ENCODE measurements at regions not wholly inside any gene's neighbourhood (a gene's known extent, or its start where the extent isn't known, plus 50 kb on each side); places are given as distances from the start of the nearest gene placed in this dataset.

- peak; percentile 28 for DNase-seq
Observed at GRCh38 chr10:6305401-6306321, 102.9 kb downstream of the PFKFB3 start.

DNA sequence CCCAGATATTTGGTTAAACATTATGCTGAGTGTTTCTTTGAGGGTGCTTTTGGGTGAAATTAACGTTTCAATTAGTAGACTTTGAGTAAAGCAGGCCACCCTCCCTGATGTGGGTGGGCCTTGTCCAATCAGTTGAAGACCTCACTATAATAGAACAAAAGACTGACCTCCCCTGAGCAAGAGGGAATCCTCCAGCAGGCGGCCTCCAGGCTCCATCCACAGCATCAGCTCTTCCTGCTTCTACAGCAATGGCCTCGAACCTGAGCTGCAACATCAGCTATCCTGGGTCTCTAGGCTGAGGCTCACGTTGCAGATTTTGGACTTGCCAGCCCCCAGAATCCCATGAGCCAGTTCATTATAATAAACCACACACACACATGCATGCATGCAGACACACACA lies 104.2 kb downstream of the PFKFB3 start:
- no peak for DNase-seq

DNA sequence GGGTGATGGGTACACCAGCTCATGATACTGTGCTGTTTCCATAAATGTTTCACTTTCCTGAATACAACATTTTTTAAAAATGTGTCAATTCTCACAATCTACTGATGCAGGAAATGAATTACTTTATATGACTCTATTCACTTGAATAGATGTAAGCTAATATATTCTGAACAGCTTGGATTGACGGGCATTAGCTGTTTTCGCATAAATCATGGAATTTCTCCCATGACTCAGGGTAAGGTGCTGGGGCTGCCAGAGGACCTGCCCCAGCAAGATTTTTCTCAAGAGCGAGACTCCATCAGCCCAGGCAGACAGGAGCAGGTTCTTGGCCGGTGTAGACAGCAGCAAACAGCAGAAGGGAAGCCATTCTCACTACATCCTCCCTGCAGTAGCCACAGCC lies 107.1 kb downstream of the PFKFB3 start:
- no peak for DNase-seq

GRCh38 chr10:6310977-6311376 lies 108.2 kb downstream of the PFKFB3 start:
- DNase-seq = no peak

GRCh38 chr10:6311700-6312330 lies 109.1 kb downstream of the PFKFB3 start:
- no peak for DNase-seq

DNA sequence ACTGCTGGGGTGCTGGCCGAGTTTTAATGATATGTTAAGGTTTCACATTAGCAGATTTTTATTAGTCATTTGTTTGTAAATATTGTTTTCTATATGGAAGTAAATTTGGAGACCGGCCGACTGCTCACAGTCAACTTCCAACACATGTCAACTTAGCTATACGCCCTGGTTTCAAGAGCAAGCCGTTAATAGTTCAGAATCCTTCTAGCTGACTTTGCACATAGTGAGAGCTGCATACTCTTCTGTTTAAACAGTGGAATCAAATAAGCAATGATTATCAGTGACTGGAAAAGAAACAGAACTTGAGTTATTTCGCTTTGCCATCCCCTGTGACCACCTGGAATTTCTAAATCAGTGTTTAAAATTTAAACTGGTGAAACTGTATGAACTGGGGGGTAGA lies 109.9 kb downstream of the PFKFB3 start:
- no peak for DNase-seq

GRCh38 chr10:6313111-6313895 lies 110.6 kb downstream of the PFKFB3 start:
- no peak for DNase-seq

DNA sequence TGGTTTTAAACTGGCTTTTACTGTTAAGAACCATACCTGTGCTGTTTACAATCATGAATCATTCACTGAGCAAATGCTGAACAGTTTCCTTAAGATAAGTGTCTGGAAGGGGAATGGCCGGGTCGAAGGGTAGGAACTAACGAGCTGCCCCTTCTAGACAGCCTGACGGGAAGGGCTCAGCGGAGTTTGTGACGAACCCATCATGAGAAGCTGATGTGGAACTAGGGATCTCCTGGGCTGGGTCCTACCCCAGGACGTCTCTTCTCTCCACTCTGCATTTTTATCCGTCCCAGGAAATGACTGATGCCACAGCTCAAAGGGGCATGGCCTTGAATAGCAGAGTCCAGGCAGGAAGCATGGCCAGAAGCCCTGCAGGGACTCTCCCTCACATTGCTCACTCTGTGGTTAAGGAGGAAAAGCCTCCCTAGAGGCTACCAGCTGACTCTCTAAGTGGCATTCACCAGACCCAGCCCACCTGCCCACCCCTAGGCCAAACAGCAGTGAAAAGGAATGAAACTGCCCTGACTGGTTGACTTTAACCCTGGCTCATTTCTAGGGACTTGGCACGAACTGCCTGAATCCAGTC lies 112.0 kb downstream of the PFKFB3 start:
- DNase-seq = no peak

DNA sequence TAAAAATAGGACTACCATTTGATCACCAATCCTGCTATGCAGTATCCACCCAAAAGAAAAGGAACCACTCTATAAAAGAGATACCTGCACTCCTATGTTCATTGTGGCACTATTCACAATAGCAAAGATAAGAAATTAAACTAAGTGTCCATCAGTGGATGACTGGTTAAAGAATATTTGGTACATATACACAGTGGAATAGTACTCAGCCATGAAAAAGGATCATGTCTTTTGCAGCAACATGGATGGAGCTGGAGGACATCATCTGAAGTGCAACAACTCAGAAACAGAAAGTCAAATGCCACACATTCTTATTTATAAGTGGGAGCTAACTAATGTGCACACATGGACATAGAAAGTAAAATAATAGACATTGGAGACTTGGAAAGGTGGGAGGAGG lies 116.4 kb downstream of the PFKFB3 start:
- no peak for DNase-seq

- no peak for DNase-seq
Observed at GRCh38 chr10:6320320-6321010, 117.7 kb downstream of the PFKFB3 start.

GRCh38 chr10:6321880-6322279 lies 119.1 kb downstream of the PFKFB3 start:
- no peak for DNase-seq

- no peak for DNase-seq
Observed at GRCh38 chr10:6322805-6323204, 120.1 kb downstream of the PFKFB3 start.

DNA sequence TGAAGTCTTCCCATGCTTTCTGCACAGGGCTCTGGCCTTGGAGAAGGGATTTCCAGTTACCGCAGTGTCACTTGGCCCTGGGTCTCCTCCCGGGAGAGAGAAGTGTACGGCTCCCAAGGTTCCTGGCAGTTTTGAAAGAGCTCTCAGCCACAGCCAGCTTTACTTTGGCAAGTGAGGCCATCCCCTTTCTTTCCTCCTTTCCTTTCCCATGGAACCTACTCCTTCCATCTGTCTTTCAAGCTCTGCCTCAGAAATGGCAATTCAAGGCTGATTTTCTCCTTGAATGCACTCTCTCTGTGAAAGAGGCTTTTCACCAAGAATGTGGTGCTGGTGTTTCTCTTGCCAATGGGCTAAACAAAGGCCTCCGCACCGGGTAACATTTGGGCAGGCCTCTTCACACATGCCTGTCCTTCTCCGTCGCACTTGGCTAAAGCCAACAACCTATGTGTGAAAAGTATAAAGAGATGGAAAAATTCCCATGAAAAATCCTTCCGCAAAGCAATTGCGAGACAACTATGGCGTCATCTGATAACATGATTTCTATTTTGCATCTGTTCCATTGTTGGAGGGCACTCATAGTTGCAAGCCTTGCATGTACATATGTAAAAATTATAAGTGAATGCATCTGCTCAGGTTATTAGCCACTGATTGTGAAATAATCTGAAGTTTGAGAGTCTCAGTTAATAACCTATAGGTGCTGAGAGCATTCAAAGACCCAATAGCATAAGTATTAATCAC lies 125.4 kb downstream of the PFKFB3 start:
- DNase-seq = no peak

DNA sequence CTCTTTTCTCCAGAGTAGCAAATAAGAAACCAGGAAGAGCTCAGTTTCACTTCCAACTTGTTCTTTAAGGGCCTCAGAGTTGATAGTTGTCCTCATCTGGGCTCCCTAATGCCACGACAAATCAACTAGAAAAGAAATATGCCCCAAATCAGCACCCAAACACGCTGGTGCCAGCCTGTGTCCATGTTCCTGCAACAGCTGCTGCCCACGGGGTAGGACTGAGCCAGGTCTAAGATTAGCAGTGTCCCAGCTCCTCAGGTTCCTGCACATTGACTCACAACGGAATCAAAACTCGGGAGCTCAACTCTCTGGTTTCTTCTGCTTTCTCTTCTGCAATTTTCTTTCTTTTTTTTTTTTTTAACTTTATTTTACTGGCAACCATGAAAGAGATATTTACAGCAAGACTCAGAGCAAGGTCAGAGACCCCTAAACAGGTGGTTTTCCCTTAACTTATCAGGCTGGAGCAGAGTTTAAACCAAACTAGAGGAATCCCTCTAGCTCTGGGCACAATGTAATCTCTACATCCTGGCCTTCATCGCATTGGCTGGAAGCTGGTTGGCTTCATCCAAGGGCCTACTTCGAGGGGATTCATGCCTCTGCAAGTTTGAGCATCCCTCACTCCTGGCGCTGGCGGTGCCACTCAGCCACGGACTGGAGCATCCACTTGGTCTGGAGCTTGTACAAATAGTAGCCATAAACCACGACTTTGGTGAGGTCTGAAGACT lies 126.1 kb downstream of the PFKFB3 start:
- DNase-seq = no peak

GRCh38 chr10:6333086-6333485 lies 130.4 kb downstream of the PFKFB3 start:
- DNase-seq = no peak

GRCh38 chr10:6333973-6334372 lies 131.2 kb downstream of the PFKFB3 start:
- DNase-seq = no peak

GRCh38 chr10:6336016-6336415 lies 133.3 kb downstream of the PFKFB3 start:
- DNase-seq = no peak

DNA sequence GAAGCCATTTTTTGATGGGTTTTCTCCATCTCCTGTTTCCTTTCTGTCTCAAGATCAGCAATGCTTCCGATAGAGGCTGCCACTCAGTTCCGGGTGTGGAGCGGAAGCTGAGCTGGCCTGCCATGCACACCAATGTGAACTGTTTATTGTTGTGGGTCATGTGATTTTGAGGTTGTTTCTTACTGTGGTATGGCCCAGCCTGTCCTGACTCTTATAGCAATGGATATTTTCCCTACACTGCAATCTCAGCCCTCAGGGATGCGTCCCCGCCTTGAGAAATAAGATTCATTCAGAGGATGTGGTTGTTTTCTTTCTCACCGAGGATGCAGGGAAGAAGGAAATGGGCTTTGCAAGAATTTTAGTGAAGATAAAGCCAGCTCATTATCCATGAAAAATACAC lies 134.7 kb downstream of the PFKFB3 start:
- no peak for DNase-seq

GRCh38 chr10:6338361-6338760 lies 135.6 kb downstream of the PFKFB3 start:
- no peak for DNase-seq

DNA sequence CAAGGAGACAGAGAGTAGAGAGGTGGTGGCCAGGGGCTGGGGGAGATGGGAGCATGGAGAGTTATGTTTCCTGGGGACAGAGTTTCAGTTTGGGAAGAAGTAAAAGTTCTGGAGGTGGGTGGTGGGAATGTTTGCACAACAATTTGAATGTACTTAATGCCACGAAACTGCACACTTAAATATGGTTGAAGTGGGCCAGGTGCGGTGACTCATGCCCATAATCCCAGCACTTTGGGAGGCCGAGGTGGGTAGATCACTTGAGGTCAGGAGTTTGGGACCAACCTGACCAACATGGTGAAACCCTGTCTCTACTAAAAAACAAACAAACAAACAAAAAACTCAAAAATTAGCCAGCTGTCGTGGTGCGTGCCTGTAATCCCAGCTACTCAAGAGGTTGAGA lies 137.2 kb downstream of the PFKFB3 start:
- no peak for DNase-seq

GRCh38 chr10:6342096-6342685 lies 139.5 kb downstream of the PFKFB3 start:
- no peak for DNase-seq
